DMS 273 (cell line): ENCODE measurements at regions not wholly inside any gene's neighbourhood (a gene's known extent, or its start where the extent isn't known, plus 50 kb on each side); places are given as distances from the start of the nearest gene placed in this dataset.
"Not testable (repeated sequence)": the region's sequence is repeated elsewhere in the genome, so short reads cannot be mapped to it uniquely, and the experiment has no call there.

Experiments used
- DNase-seq: peaks from one replicate; lab custom pipeline; 2025; ENCODE audit not compliant: unreplicated experiment; lab: John Stamatoyannopoulos, UW

DNA sequence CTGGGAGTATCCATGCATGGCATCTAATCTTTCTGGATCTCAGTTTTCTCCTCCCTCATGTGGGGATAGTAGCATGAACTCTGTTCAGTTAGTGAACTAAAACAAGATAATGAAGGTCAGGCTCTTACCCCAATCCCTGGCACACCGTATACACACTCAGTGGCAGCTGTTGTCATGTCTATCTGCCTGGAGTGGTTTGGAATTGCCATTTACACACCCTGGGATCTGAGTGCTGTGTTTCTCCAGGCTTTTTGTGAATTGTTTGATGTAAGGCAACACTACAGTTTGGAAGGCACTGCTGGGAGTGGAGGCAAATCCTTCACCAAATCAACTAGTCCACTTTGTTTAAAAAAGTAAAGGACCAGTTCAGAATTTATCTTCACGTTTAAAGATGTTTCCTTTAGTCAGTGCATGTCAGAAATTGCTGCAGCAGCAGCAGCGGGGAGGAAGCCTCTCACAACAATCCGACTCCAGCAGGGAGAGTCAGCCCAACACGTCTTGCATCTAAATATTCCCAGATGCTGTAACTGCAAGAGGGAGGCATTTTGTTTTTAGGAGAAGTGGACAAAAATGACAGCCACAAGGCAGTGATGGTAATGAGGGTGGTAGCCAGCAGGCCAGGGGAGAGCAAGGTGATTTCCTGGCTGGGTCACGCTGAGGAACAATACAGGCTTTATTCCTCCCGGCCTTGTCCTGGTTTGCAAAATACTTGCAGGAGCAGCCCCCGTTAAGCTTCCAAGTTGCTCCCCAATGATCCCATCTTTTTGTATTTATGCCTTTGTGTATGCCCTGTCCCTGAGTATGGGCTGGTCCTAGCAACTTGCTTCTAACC, 128.5 kb upstream of the LRIG1 start:
- DNase-seq, result peak; percentile 0

DNA sequence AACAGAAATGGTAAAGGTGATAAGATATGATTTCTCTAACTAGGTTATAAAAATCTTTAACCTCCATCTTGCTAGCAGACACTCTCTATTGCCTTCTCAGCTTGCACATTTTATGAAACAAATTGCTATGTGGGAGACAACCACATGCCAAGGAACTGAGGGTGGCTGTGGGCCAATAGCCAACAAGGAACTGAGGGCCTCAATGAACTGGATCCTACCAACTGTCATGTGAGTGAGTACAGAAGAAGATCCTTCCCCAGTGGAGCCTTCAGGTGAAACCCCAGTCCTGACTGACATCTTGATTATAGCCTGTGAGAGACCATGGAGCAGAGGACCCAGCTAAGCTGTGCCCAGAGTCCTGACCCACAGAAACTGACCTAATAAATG, 129.2 kb upstream of the LRIG1 start:
- DNase-seq, result no peak

- DNase-seq, result no peak
Observed at GRCh38 chr3:66633402-66634381, 132.9 kb upstream of the LRIG1 start.

DNA sequence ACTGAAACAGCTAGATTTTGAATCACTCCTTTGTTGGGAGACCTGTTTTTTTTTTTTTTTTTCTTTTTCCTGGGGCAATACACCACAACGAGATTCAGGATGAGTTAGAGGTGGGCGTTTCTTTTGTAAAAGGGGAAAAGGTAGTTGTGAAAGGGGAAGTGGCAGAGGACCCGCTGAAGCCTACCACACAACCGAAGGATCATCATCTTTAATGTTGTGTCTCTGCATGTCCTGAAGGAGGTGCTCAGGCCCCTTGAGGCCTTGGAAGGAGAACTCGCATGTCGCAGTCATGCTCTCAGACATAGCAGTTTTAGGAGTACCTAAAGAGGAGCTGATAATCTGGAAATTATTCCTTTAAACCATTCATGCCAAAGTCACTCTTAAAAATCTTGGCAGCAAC, 137.9 kb upstream of the LRIG1 start:
- DNase-seq, result peak; percentile 1

GRCh38 chr3:66639809-66640356, 139.1 kb upstream of the LRIG1 start:
- no peak for DNase-seq

DNA sequence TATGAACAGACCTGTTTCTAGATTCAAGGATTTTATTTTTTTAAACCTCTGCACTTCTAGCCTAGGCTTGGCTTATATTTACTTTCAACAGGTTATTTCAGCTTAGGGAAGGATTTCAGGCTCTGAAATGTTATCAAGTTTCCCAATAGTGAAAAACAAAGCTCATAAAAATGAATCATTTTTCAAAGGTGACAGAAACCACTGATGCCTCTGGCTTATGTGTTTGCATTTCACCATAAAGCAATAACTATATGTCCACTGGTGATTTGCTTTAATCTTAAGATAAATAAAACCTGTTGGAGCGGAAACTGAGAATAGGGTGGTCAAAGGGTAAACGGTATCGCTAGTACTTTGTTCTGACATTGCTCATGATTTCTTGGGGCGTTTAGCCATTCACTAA, 141.2 kb upstream of the LRIG1 start:
- no peak for DNase-seq

GRCh38 chr3:66642484-66642883, 141.7 kb upstream of the LRIG1 start:
- DNase-seq, result no peak

DNA sequence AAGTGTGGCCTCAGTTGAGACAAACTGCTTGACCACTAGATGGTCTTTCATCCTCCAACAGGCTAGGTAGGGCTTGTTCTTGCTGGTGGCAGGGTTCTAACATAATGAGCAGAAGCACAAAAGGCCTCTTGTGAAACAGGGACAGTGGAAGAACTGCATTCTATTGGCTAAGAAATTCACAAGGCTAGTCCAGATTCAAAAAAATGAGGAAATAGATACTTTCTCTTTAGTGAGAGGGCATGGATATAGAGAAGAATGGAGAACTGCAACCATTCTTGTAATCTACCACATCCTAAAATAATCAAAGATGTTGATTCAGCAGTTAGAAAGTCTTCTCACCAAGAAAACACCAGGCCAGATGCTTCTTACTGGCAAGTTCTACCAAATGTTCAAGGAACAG, 143.7 kb upstream of the LRIG1 start:
- no peak for DNase-seq

- no peak for DNase-seq
Observed at GRCh38 chr3:66648975-66649374, 148.2 kb upstream of the LRIG1 start.

GRCh38 chr3:66651520-66651919, 150.7 kb upstream of the LRIG1 start:
- DNase-seq, result not testable (repeated sequence)

DNA sequence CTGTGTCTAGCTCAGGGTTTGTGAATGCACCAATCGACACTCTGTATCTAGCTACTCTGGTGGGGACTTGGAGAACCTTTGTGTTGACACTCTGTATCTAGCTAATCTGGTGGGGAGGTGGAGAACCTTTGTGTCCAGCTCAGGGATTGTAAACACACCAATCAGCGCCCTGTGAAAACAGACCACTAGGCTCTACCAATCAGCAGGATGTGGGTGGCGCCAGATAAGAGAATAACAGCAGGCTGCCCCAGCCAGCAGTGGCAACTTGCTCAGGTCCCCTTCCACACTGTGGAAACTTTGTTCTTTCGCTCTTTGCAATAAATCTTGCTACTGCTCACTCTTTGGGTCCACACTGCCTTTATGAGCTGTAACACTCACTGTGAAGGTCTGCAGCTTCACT, 151.3 kb upstream of the LRIG1 start:
- not testable (repeated sequence) for DNase-seq

GRCh38 chr3:66655044-66655443, 154.2 kb upstream of the LRIG1 start:
- DNase-seq, result no peak

DNA sequence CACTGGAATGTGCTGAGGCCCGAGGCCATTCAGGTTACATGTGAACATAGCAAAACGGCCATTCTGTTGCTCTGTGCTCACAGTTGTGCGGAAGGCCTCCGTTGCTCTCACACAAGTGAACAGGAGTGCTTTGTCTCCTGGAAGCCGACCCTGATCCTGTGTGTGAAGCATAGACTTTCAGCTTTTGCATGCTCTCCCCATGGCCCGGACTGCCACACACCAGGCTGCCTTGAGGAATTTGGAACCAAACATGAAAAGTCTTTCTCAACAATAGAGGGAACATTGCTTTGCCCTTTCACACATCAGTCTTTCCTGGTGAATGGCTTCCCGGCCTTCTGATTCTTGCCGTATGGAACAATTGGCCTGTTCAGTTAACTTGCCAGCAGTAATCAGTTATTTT, 154.8 kb upstream of the LRIG1 start:
- DNase-seq, result no peak

DNA sequence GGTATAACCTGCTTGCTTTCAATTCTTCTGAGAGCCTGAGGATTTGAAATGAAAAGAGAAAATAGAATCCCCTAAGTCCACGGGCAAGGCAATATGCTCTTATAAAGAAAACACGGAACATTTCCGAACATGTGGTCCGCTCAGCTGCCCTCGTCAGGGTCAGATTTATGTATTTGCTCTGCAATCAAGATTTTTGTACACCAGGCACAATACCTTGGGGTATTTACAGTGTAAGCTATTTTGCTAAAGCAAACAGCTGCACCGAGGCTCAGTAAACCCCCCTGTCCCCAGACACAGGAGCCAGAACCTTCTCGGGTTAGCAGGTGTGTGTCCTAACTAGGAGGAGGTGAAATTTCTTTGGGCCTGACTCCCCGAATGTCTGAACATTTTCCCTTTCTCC, 155.8 kb upstream of the LRIG1 start:
- DNase-seq, result no peak

DNA sequence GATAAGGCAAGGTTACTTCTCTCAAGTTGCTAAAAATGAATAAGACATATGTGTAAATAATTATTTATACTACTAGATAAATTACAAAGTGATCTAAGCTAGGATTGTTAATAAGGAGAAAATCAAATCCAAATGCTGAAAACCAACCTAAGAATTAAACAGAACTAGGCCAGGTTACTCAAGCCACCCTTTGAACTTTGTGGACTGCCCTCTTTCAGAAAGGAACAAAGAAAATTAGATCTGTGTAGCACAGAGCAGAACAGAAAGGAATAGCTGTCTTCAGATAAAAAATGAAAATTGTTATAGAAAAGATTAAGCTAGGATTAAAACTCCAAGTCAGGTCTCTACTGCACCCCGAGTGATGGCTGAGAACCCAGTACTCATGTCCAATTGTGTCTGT, 158.2 kb upstream of the LRIG1 start:
- DNase-seq, result no peak

GRCh38 chr3:66661628-66662027, 160.8 kb upstream of the LRIG1 start:
- DNase-seq, result no peak

DNA sequence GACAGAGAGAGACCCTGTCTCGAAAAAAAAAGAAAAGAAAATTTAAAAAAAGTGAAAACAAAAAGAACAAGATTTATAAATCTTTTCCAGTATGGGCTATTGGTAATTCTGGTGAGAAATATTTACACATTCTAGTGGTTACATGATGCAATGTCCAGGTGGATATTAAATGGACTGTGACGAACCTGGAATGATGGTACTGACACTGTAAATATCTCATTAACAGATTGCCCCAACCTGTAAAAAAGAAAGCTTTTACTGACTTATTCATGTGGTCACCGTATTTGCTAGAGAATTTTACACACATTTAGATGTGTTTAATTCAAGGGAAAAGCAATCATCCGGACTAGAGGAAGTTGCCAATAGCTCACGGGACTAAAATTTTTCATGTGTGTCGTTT, 162.1 kb upstream of the LRIG1 start:
- DNase-seq, result no peak

DNA sequence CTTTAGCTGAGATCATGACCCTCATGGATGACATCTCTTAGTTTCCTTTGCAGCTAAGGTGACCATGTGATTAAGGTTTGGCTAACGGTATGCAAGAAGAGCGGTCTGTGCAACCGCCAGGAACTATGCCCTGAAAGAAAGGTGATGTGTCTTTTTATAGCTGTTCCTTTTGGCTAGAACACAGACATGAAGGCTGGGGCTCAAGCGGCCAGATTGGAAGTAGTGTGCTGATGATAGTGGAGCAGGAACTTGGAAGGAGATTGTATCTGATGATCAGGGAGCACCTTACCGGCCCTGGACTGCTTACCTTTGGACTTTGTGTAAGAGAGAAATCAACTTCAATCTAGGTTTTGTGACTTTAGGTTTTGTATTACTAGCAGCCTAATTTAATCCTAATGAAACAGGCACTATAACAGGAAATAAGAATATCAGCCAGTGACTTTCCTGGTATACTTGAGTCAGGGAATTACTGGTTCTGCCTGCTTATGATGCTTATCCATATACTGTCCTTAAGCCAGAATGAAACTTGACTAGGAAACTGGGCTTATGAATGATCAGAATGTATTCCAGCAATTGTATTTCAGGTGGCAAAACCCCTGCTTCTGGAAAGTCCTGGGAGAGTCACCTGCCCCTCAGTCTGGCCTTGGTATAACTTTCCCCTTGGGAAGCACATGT, 164.3 kb upstream of the LRIG1 start:
- no peak for DNase-seq

GRCh38 chr3:66666362-66666761, 165.5 kb upstream of the LRIG1 start:
- DNase-seq, result no peak

DNA sequence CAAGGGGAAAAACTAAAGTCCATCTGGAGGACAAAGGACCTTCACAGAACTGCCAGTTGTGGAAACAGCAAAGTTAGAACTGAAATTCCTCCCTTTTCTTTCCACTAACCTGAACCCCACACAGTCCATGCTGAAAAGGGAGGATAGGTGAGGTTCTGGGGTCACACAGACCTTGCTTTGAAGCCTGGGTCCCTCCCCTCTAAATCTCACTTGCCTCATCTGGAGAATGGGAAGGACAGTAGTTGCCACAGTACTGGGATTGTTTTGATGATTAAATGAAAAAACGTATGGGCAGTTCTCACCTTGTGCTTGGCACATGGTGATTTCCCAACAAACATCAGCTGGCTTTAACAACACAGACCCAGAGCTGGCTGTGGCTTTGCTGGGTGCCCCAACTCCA, 166.4 kb upstream of the LRIG1 start:
- no peak for DNase-seq

GRCh38 chr3:66671291-66671690, 170.5 kb upstream of the LRIG1 start:
- no peak for DNase-seq
